ENCODE measurements at regions not wholly inside any gene's neighbourhood (a gene's known extent, or its start where the extent isn't known, plus 50 kb on each side); places are given as distances from the start of the nearest gene placed in this dataset.

DNA sequence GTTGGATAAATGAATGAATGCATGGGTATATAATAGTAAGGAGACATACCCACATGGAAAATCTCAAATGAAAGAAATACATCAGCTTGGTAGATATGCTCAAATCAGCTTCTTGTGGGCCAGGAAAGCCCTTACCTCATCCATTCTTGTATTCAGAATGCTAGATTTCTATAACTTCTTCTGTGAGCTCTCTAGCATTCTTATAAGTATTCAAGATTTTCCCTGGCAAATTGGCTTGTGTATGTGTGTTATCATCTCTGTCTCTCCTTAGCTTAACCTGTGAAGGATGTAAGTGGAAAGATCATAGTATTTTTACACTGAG lies 100.8 kb downstream of the OR2B2 start:
- H3K27ac ChIP-seq (ENCODE audit: low read depth, low read length) = peak overlapping the region; percentile 89
- TF ChIP-seq, protein P1, sequence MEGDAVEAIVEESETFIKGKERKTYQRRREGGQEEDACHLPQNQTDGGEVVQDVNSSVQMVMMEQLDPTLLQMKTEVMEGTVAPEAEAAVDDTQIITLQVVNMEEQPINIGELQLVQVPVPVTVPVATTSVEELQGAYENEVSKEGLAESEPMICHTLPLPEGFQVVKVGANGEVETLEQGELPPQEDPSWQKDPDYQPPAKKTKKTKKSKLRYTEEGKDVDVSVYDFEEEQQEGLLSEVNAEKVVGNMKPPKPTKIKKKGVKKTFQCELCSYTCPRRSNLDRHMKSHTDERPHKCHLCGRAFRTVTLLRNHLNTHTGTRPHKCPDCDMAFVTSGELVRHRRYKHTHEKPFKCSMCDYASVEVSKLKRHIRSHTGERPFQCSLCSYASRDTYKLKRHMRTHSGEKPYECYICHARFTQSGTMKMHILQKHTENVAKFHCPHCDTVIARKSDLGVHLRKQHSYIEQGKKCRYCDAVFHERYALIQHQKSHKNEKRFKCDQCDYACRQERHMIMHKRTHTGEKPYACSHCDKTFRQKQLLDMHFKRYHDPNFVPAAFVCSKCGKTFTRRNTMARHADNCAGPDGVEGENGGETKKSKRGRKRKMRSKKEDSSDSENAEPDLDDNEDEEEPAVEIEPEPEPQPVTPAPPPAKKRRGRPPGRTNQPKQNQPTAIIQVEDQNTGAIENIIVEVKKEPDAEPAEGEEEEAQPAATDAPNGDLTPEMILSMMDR (IDR thresholded peaks at IDR 0.05; ENCODE audit: extremely low read depth, low read depth, low read length) = no peak
- H3K4me1 ChIP-seq (ENCODE audit: insufficient read depth, low read length) = peaks cover 39% of the 10 kb centered on the region
- no peaks in the 10 kb centered on the region for H3K36me3 ChIP-seq (ENCODE audit: insufficient read depth, low read length)
- no peaks in the 10 kb centered on the region for H4K20me1 ChIP-seq (ENCODE audit: insufficient read depth, low read length)
- no peaks in the 10 kb centered on the region for H3K79me2 ChIP-seq (ENCODE audit: insufficient read depth, low read length)
- H3K9me3 ChIP-seq (ENCODE audit: low read depth, low read length) = no peaks in the 10 kb centered on the region
- no peak for DNase-seq (ENCODE audit: insufficient read length, low spot score, missing footprints)
- H2AFZ ChIP-seq (ENCODE audit: low read length) = peak overlapping the region; percentile 93
- no peak overlapping the region for H3K4me3 ChIP-seq (ENCODE audit: insufficient read depth, low read length)
- H3K4me2 ChIP-seq (ENCODE audit: insufficient read depth, low read length) = peak overlapping the region; percentile 94
- no peaks in the 10 kb centered on the region for H3K27me3 ChIP-seq (ENCODE audit: insufficient read depth, low read length)

DNA sequence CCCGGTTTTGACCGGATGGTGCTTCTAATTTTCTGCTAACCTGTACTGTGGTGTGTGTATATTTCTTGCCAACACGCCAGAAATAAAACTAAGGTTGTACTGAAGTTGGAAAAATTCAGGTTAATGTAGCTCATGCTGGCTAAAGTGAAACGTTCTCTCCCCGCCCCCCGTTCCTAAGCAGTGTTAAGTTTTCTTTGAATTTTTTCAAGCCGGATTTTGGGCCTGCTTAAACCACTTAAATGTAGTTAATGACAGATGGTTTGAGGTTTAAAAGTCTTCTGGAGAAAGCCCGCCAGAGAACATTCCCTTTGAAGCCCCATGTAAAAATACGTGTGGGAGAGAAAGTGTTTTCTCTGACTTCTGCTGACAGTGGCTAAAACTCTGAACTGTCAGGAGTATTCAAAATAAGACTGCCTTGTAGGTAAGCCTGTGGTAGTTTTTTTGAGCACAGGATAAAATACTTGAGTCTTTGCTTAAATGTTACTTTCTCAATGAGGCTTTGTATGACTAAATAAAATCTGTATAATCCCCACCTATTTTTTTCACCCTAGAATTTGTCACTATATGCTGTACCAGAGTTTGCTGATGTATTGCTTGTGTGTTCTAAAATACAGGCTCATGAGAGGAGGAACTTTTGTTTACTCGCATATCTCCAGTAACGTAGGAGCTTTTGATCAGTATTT lies 101.3 kb downstream of the OR2B2 start:
- no peaks in the 10 kb centered on the region for H3K27me3 ChIP-seq (ENCODE audit: insufficient read depth, low read length)
- peak overlapping the region; percentile 89 for H3K27ac ChIP-seq (ENCODE audit: low read depth, low read length)
- no peaks in the 10 kb centered on the region for H3K36me3 ChIP-seq (ENCODE audit: insufficient read depth, low read length)
- H3K4me3 ChIP-seq (ENCODE audit: insufficient read depth, low read length) = peak overlapping the region; percentile 90
- H3K9me3 ChIP-seq (ENCODE audit: low read depth, low read length) = no peaks in the 10 kb centered on the region
- peak overlapping the region; percentile 94 for H3K4me2 ChIP-seq (ENCODE audit: insufficient read depth, low read length)
- no peak for DNase-seq (ENCODE audit: insufficient read length, low spot score, missing footprints)
- TF ChIP-seq, protein P1 (IDR thresholded peaks at IDR 0.05; ENCODE audit: extremely low read depth, low read depth, low read length) = no peak
- no peaks in the 10 kb centered on the region for H4K20me1 ChIP-seq (ENCODE audit: insufficient read depth, low read length)
- H2AFZ ChIP-seq (ENCODE audit: low read length) = peak overlapping the region; percentile 93
- peaks cover 39% of the 10 kb centered on the region for H3K4me1 ChIP-seq (ENCODE audit: insufficient read depth, low read length)
- H3K79me2 ChIP-seq (ENCODE audit: insufficient read depth, low read length) = no peaks in the 10 kb centered on the region

DNA sequence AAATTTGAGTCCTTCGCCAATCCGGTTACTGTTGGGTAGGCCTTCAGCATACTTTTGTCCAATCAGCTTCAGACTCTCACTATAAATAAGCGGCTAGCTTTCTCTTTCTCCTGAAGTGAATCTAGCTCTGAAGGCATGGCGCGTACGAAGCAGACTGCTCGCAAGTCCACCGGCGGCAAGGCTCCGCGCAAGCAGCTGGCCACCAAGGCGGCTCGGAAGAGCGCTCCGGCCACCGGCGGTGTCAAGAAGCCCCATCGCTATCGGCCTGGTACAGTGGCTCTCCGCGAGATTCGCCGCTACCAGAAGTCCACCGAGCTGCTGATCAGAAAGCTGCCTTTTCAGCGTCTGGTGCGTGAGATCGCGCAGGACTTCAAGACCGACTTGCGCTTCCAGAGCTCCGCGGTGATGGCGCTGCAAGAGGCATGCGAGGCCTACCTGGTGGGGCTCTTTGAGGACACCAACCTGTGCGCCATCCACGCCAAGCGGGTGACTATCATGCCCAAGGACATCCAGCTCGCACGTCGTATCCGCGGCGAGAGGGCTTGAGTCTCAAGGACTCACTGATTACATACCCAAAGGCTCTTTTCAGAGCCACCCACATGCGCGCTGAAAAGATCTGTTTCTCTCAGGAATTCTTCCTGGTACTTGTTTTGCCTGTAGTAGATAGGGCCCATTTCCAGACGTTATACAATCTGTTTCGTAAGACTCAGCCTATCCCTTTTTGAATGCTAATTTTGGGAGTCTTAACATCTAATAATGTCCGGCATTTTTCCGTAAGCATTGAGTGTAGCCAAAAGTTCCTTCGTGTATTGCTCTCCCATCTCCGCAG lies 102.0 kb downstream of the OR2B2 start:
- Histone ChIP-seq H3K4me1 (ENCODE audit: insufficient read depth, low read length) (peaks cover 31% of the 10 kb centered on the region), H3K36me3 (ENCODE audit: insufficient read depth, low read length) (no peaks in the 10 kb centered on the region), H3K9me3 (ENCODE audit: low read depth, low read length) (no peaks in the 10 kb centered on the region), H4K20me1 (ENCODE audit: insufficient read depth, low read length) (no peaks in the 10 kb centered on the region), H3K4me3 (ENCODE audit: insufficient read depth, low read length) (peak overlapping the region; percentile 90), H3K4me2 (ENCODE audit: insufficient read depth, low read length) (peak overlapping the region; percentile 94), H3K27ac (ENCODE audit: low read depth, low read length) (peak overlapping the region; percentile 89), H3K79me2 (ENCODE audit: insufficient read depth, low read length) (no peaks in the 10 kb centered on the region), H2AFZ (ENCODE audit: low read length) (peak overlapping the region; percentile 93), H3K27me3 (ENCODE audit: insufficient read depth, low read length) (no peaks in the 10 kb centered on the region)
- TF ChIP-seq, protein P1 (IDR thresholded peaks at IDR 0.05; ENCODE audit: extremely low read depth, low read depth, low read length) = no peak
- peak; percentile 95 for DNase-seq (ENCODE audit: insufficient read length, low spot score, missing footprints)

All from osteoblast (primary cell).